ENCODE measurements at regions not wholly inside any gene's neighbourhood (a gene's known extent, or its start where the extent isn't known, plus 50 kb on each side); places are given as distances from the start of the nearest gene placed in this dataset.

- no peaks in the 10 kb centered on the region for H3K36me3 ChIP-seq (ENCODE audit: control insufficient read depth in 2 of 2, insufficient read depth in 1 of 2, low read length in 2 of 2)
- H3K27ac ChIP-seq (ENCODE audit: extremely low read depth, low read depth, low read length): no peak overlapping the region
- no peaks in the 10 kb centered on the region for H3K4me1 ChIP-seq (ENCODE audit: control insufficient read depth, insufficient read depth, low read length)
- H3K4me3 ChIP-seq (ENCODE audit: low read depth, low read length): no peak overlapping the region
- ChIA-PET POLR2A (no interaction called here), CTCF (no interaction called here)
- no peaks in the 10 kb centered on the region for H3K9me3 ChIP-seq (ENCODE audit: control insufficient read depth, insufficient read depth, low read depth, low read length)
- no peak for TF ChIP-seq KLF8 (tag by site-specific recombination; IDR thresholded peaks at IDR 0.05)
- TF ChIP-seq ZBTB44 (tag by site-specific recombination; IDR thresholded peaks at IDR 0.05): no peak
- TF ChIP-seq ZNF555 (tag by site-specific recombination; conservative IDR thresholded peaks at IDR 0.05): no peak
- no peak for TF ChIP-seq ZNF707 (tag by site-specific recombination; IDR thresholded peaks at IDR 0.05)
- TF ChIP-seq ZNF645 (tag by site-specific recombination; IDR thresholded peaks at IDR 0.05): no peak
- TF ChIP-seq ZNF175 (tag by site-specific recombination; IDR thresholded peaks at IDR 0.05): no peak
Observed at GRCh38 chr2:22215517-22215916, 1091.7 kb downstream of the TDRD15 start.

- Histone ChIP-seq H3K9me3 (ENCODE audit: control insufficient read depth, insufficient read depth, low read depth, low read length) (no peaks in the 10 kb centered on the region), H3K36me3 (ENCODE audit: control insufficient read depth in 2 of 2, insufficient read depth in 1 of 2, low read length in 2 of 2) (no peaks in the 10 kb centered on the region), H3K4me1 (ENCODE audit: control insufficient read depth, insufficient read depth, low read length) (no peaks in the 10 kb centered on the region), H3K4me3 (ENCODE audit: low read depth, low read length) (no peak overlapping the region), H3K27ac (ENCODE audit: extremely low read depth, low read depth, low read length) (no peak overlapping the region)
- CTCF ChIA-PET: no interaction called here
- TF ChIP-seq ZNF623 (tag by site-specific recombination; IDR thresholded peaks at IDR 0.05) (no peak), ZNF510 (tag by site-specific recombination; IDR thresholded peaks at IDR 0.05; ENCODE audit: insufficient replicate concordance) (no peak), ZNF660 (tag by site-specific recombination; IDR thresholded peaks at IDR 0.05) (no peak), ZSCAN5A (tag by site-specific recombination; IDR thresholded peaks at IDR 0.05) (no peak)
- POLR2A ChIA-PET: no interaction called here
Observed at GRCh38 chr2:22217881-22218280, 1094.1 kb downstream of the TDRD15 start.

- no peaks in the 10 kb centered on the region for H3K9me3 ChIP-seq (ENCODE audit: control insufficient read depth, insufficient read depth, low read depth, low read length)
- H3K36me3 ChIP-seq (ENCODE audit: control insufficient read depth in 2 of 2, insufficient read depth in 1 of 2, low read length in 2 of 2): no peaks in the 10 kb centered on the region
- no peak for TF ChIP-seq ZNF311 (tag by site-specific recombination; IDR thresholded peaks at IDR 0.05; ENCODE audit: borderline replicate concordance)
- no peak for TF ChIP-seq ZNF660 (tag by site-specific recombination; IDR thresholded peaks at IDR 0.05)
- no peak for TF ChIP-seq ZNF530 (tag by site-specific recombination; IDR thresholded peaks at IDR 0.05; ENCODE audit: low read depth)
- no peak for TF ChIP-seq ZNF132 (tag by site-specific recombination; IDR thresholded peaks at IDR 0.05; ENCODE audit: borderline replicate concordance)
- no peak for TF ChIP-seq ZBTB1 (tag by site-specific recombination; IDR thresholded peaks at IDR 0.05)
- TF ChIP-seq ZSCAN23 (tag by site-specific recombination; IDR thresholded peaks at IDR 0.05): no peak
- TF ChIP-seq ZNF558 (tag by site-specific recombination; IDR thresholded peaks at IDR 0.05): no peak
- no peak for TF ChIP-seq ZNF707 (tag by site-specific recombination; IDR thresholded peaks at IDR 0.05)
- TF ChIP-seq ZNF138 (tag by site-specific recombination; IDR thresholded peaks at IDR 0.05; ENCODE audit: borderline replicate concordance): no peak
- CTCF ChIA-PET: no interaction called here
- H3K27ac ChIP-seq (ENCODE audit: extremely low read depth, low read depth, low read length): no peak overlapping the region
- no peak overlapping the region for H3K4me3 ChIP-seq (ENCODE audit: low read depth, low read length)
- POLR2A ChIA-PET: no interaction called here
- H3K4me1 ChIP-seq (ENCODE audit: control insufficient read depth, insufficient read depth, low read length): no peaks in the 10 kb centered on the region
Observed at GRCh38 chr2:22221006-22221405, 1097.2 kb downstream of the TDRD15 start.

All from HEK293 (cell line).